ENCODE measurements at regions not wholly inside any gene's neighbourhood (a gene's known extent, or its start where the extent isn't known, plus 50 kb on each side); places are given as distances from the start of the nearest gene placed in this dataset.

- no peak for TF ChIP-seq CTCF (conservative IDR thresholded peaks at IDR 0.05 in 1 of 2, IDR thresholded peaks at IDR 0.05 in 1 of 2; ENCODE audit: low read depth in 1 of 2, low read length in 2 of 2)
- TF ChIP-seq EZH2 (IDR thresholded peaks at IDR 0.05; ENCODE audit: low read length, missing control alignments), result no peak
Observed at GRCh38 chr2:172252154-172252553, 149.5 kb upstream of the DLX2 start.
